ENCODE measurements at regions not wholly inside any gene's neighbourhood (a gene's known extent, or its start where the extent isn't known, plus 50 kb on each side); places are given as distances from the start of the nearest gene placed in this dataset.
A peak's percentile ranks its signal among the peaks of the same experiment; 100 is the strongest.
"Not testable (repeated sequence)": the region's sequence is repeated elsewhere in the genome, so short reads cannot be mapped to it uniquely, and the experiment has no call there.

- ATAC-seq: no peak
- DNase-seq (ENCODE audit: low spot score): no peak
- intact Hi-C loops (cut with DNase I): no loop called here
These were observed 386.4 kb upstream of the PDE3A start for GRCh38 chr12:19981944-19982343.

- no peak for ATAC-seq
- no peak for DNase-seq (ENCODE audit: low spot score)
- intact Hi-C loops (cut with DNase I): no loop called here
These were observed 380.3 kb upstream of the PDE3A start for GRCh38 chr12:19988001-19988400.

GRCh38 chr12:19988459-19988873, 379.9 kb upstream of the PDE3A start:
- peak; percentile 75 for ATAC-seq
- DNase-seq (ENCODE audit: low spot score): no peak
- intact Hi-C loops (cut with DNase I): no loop called here

- peak; percentile 62 for ATAC-seq
- intact Hi-C loops (cut with DNase I): no loop called here
These were observed 379.4 kb upstream of the PDE3A start for GRCh38 chr12:19988948-19989347.

GRCh38 chr12:19991146-19991545, 377.2 kb upstream of the PDE3A start:
- ATAC-seq (no peak), DNase-seq (ENCODE audit: low spot score) (no peak)
- intact Hi-C loops (cut with DNase I): no loop called here

More at GRCh38 chr12:19988948-19989347, 379.4 kb upstream of the PDE3A start:
- DNase-seq (ENCODE audit: low spot score): no peak

- intact Hi-C loops (cut with DNase I): no loop called here
- ATAC-seq (no peak), DNase-seq (ENCODE audit: low spot score) (no peak)
These were observed 376.0 kb upstream of the PDE3A start for GRCh38 chr12:19992311-19992710.

GRCh38 chr12:19994968-19995367, 373.4 kb upstream of the PDE3A start:
- ATAC-seq: no peak
- DNase-seq (ENCODE audit: low spot score): no peak
- intact Hi-C loops (cut with DNase I): no loop called here

- intact Hi-C loops (cut with DNase I): no loop called here
- DNase-seq (ENCODE audit: low spot score): no peak
These were observed 370.5 kb upstream of the PDE3A start for GRCh38 chr12:19997656-19998400.

GRCh38 chr12:19998411-19998810, 369.9 kb upstream of the PDE3A start:
- ATAC-seq (no peak), DNase-seq (ENCODE audit: low spot score) (no peak)
- intact Hi-C loops (cut with DNase I): no loop called here

More at GRCh38 chr12:19997656-19998400, 370.5 kb upstream of the PDE3A start:
- no peak for ATAC-seq

GRCh38 chr12:19998961-19999804, 369.2 kb upstream of the PDE3A start:
- intact Hi-C loops (cut with DNase I): no loop called here
- DNase-seq (ENCODE audit: low spot score): no peak
- ATAC-seq: no peak

GRCh38 chr12:19999805-20000138, 368.6 kb upstream of the PDE3A start:
- no peak for DNase-seq (ENCODE audit: low spot score)
- intact Hi-C loops (cut with DNase I): no loop called here
- no peak for ATAC-seq

GRCh38 chr12:20000229-20000849, 368.0 kb upstream of the PDE3A start:
- intact Hi-C loops (cut with DNase I): no loop called here
- DNase-seq (ENCODE audit: low spot score) (no peak), ATAC-seq (no peak)

GRCh38 chr12:20003252-20003651, 365.1 kb upstream of the PDE3A start:
- intact Hi-C loops (cut with DNase I): no loop called here
- DNase-seq (ENCODE audit: low spot score) (no peak), ATAC-seq (no peak)

GRCh38 chr12:20004952-20005351, 363.4 kb upstream of the PDE3A start:
- intact Hi-C loops (cut with DNase I): no loop called here
- no peak for ATAC-seq
- no peak for DNase-seq (ENCODE audit: low spot score)

GRCh38 chr12:20006871-20007730, 361.2 kb upstream of the PDE3A start:
- DNase-seq (ENCODE audit: low spot score) (no peak), ATAC-seq (no peak)
- intact Hi-C loops (cut with DNase I): no loop called here

GRCh38 chr12:20009965-20010364, 358.4 kb upstream of the PDE3A start:
- ATAC-seq: not testable (repeated sequence)

GRCh38 chr12:20011200-20011599, 357.1 kb upstream of the PDE3A start:
- DNase-seq (ENCODE audit: low spot score): no peak
- ATAC-seq: peak; percentile 39
- intact Hi-C loops (cut with DNase I): no loop called here

More at GRCh38 chr12:20009965-20010364, 358.4 kb upstream of the PDE3A start:
- DNase-seq (ENCODE audit: low spot score); intact Hi-C loops (cut with DNase I): not testable (repeated sequence)

GRCh38 chr12:20017802-20018201, 350.5 kb upstream of the PDE3A start:
- intact Hi-C loops (cut with DNase I): no loop called here
- ATAC-seq: no peak
- no peak for DNase-seq (ENCODE audit: low spot score)

- intact Hi-C loops (cut with DNase I): no loop called here
- ATAC-seq: no peak
- DNase-seq (ENCODE audit: low spot score): no peak
These were observed 349.9 kb upstream of the PDE3A start for GRCh38 chr12:20018406-20018805.
